GM13976 (cell line): ENCODE measurements at regions not wholly inside any gene's neighbourhood (a gene's known extent, or its start where the extent isn't known, plus 50 kb on each side); places are given as distances from the start of the nearest gene placed in this dataset.

ENCODE experiments used
- DNase-seq: peaks from one replicate; pipeline ENCODE4 v3.0.0; 2012; ENCODE audit warnings: low spot score
- CTCF ChIP-seq: IDR thresholded peaks from 2 replicates; pipeline ENCODE4 v1.5.1; 2012; ENCODE audit warnings: borderline replicate concordance, mild to moderate bottlenecking; ENCODE audit not compliant: insufficient read depth; ENCODE audit errors: extremely low read depth, missing control alignments, control extremely low read depth
- in situ Hi-C: fragments of 300-500 bp; cut with MboI; formaldehyde crosslinking; loops from one replicate; pipeline ENCODE4 v1.12.0; 2022; ENCODE audit warnings: low sequenced_read_pairs, mixed read lengths, inconsistent platforms; ENCODE audit not compliant: unreplicated experiment

GRCh38 chr6:154561750-154562149 is 51.3 kb upstream of the CNKSR3 start:
- no peak for DNase-seq
- in situ Hi-C loops, result no loop called here
- no peak for TF ChIP-seq CTCF

DNA sequence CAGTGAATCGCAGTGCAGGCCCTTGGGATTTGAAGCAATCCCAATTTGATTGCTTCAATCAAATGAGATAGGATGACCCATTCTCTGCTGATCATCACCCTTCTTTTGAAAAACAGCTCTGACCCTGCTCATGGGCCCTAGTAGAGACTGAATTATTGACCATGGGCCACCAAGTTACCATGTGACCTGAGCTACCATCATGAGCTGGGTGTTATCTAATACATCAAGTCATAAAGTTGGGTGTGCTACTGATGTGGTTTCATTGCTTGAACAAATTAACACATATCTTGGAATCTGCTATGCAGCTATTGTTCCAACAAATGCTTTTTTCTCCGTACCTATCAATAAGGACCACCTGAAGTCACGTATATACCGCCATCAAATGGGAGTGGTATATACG is 54.8 kb upstream of the CNKSR3 start:
- no peak for TF ChIP-seq CTCF
- no peak for DNase-seq
- in situ Hi-C loops, result no loop called here

- no peak for DNase-seq
- in situ Hi-C loops, result no loop called here
- no peak for TF ChIP-seq CTCF
Observed at GRCh38 chr6:154566866-154567265, 56.4 kb upstream of the CNKSR3 start.

- in situ Hi-C loops, result no loop called here
- no peak for DNase-seq
- no peak for TF ChIP-seq CTCF
Observed at GRCh38 chr6:154567695-154568220, 57.3 kb upstream of the CNKSR3 start.

- in situ Hi-C loops, result no loop called here
- no peak for TF ChIP-seq CTCF
- DNase-seq, result no peak
Observed at GRCh38 chr6:154569156-154569862, 58.8 kb upstream of the CNKSR3 start.

DNA sequence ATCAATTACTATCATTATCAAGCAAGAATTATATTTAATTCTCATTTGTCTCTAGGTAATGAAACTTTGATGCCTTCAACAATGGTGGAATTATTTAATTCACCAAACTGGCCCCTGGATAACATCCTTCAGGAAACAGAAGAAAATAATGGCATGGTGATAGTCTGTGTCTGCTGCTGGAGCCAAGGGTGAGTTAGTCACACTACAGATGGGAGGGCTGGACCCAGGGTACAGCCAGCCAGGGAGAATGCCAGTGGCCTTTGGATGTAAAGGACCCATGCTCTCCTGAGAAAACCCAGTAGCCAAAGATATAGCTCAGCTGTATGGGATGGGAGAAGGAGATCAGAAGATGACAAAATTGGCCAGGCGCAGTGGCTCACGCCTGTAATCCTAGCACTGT is 60.0 kb upstream of the CNKSR3 start:
- no peak for DNase-seq
- TF ChIP-seq CTCF, result no peak
- in situ Hi-C loops, result no loop called here
